Hepatocyte (in vitro differentiated cells): ENCODE measurements at regions not wholly inside any gene's neighbourhood (a gene's known extent, or its start where the extent isn't known, plus 50 kb on each side); places are given as distances from the start of the nearest gene placed in this dataset.

Source experiments
- EZH2phosphoT487 ChIP-seq: fragments of 200-600 bp; sonication (generic); IDR thresholded peaks from one replicate; pipeline ENCODE4 v1.6.1; 2018; ENCODE audit warnings: antibody characterized with exemption, mild to moderate bottlenecking, low read depth, moderate library complexity; ENCODE audit not compliant: unreplicated experiment, severe bottlenecking
- TF ChIP-seq, protein P1 (sequence below): fragments of 200-600 bp; sonication (generic); IDR thresholded peaks from 2 replicates; pipeline ENCODE4 v1.5.1; 2016; ENCODE audit warnings: antibody characterized with exemption, mild to moderate bottlenecking; ENCODE audit not compliant: poor library complexity

DNA sequence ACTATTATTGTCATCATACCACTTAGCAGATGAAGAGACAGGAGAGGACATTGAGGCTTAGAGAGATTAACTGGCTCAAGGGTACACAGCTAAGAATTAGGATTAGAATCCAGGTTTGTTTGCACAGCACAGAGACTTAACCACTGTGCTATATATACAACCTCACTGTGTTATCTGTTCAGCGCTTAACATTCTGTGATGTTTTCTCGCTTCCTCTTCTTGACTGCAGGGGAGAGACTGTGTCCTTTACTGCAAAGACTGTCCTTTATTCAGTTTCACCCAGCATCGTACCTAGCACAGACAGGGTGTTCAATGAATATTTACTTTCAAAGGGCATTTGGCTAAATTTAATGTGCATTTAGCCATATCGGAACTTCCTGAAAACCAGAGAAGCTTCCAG, 54.9 kb upstream of the PCDH8 start:
- TF ChIP-seq, protein P1, sequence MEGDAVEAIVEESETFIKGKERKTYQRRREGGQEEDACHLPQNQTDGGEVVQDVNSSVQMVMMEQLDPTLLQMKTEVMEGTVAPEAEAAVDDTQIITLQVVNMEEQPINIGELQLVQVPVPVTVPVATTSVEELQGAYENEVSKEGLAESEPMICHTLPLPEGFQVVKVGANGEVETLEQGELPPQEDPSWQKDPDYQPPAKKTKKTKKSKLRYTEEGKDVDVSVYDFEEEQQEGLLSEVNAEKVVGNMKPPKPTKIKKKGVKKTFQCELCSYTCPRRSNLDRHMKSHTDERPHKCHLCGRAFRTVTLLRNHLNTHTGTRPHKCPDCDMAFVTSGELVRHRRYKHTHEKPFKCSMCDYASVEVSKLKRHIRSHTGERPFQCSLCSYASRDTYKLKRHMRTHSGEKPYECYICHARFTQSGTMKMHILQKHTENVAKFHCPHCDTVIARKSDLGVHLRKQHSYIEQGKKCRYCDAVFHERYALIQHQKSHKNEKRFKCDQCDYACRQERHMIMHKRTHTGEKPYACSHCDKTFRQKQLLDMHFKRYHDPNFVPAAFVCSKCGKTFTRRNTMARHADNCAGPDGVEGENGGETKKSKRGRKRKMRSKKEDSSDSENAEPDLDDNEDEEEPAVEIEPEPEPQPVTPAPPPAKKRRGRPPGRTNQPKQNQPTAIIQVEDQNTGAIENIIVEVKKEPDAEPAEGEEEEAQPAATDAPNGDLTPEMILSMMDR = no peak
- TF ChIP-seq EZH2phosphoT487 = no peak
